ENCODE measurements at regions not wholly inside any gene's neighbourhood (a gene's known extent, or its start where the extent isn't known, plus 50 kb on each side); places are given as distances from the start of the nearest gene placed in this dataset.
A peak's percentile ranks its signal among the peaks of the same experiment; 100 is the strongest.

GRCh38 chr11:25206762-25207161 lies 709.9 kb downstream of the LUZP2 start:
- TF ChIP-seq, protein P1, sequence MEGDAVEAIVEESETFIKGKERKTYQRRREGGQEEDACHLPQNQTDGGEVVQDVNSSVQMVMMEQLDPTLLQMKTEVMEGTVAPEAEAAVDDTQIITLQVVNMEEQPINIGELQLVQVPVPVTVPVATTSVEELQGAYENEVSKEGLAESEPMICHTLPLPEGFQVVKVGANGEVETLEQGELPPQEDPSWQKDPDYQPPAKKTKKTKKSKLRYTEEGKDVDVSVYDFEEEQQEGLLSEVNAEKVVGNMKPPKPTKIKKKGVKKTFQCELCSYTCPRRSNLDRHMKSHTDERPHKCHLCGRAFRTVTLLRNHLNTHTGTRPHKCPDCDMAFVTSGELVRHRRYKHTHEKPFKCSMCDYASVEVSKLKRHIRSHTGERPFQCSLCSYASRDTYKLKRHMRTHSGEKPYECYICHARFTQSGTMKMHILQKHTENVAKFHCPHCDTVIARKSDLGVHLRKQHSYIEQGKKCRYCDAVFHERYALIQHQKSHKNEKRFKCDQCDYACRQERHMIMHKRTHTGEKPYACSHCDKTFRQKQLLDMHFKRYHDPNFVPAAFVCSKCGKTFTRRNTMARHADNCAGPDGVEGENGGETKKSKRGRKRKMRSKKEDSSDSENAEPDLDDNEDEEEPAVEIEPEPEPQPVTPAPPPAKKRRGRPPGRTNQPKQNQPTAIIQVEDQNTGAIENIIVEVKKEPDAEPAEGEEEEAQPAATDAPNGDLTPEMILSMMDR (IDR thresholded peaks at IDR 0.05; ENCODE audit: low read depth, low read length), result no peak
- H3K4me3 ChIP-seq (ENCODE audit: low read depth, low read length), result no peak overlapping the region
- DNase-seq (ENCODE audit: low read depth, low spot score), result no peak
- in situ Hi-C loops (cut with HindIII; ENCODE audit: low sequenced_read_pairs), result no loop called here

- TF ChIP-seq, protein P1 (IDR thresholded peaks at IDR 0.05; ENCODE audit: low read depth, low read length), result no peak
- in situ Hi-C loops (cut with HindIII; ENCODE audit: low sequenced_read_pairs), result no loop called here
- peak; percentile 0 for DNase-seq (ENCODE audit: low read depth, low spot score)
Measured at GRCh38 chr11:25211635-25212254, 714.9 kb downstream of the LUZP2 start.

DNA sequence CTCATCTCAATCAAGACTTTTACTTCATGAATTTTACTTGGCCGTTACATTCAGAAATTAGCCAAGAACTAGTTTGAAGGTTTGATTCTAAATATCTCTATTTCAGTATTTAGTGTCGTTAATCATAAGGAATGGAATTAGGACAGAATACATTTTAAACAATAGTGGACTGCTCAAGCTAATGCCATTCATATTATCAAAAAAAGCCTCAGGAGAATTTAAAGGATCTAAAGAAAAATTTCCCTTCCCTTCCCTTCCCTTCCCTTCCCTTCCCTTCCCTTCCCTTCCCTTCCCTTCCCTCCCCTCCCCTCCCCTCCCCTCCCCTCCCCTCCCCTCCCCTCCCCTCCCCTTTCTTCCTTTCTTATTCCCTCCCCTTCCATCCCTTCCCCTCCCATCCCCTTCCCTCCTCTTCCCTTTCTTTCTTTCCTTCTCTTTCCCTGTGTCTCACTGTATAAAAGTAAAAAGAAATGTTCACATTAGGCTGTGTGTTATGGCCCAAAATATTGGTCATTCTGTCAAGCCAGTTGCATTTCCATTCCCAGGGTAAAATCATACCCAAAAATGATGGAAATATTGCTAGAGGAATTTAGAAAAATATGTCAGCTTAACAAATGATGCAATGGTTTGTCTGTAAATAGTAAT lies 717.8 kb downstream of the LUZP2 start:
- TF ChIP-seq, protein P1 (IDR thresholded peaks at IDR 0.05; ENCODE audit: low read depth, low read length), result no peak
- no peak overlapping the region for H3K4me3 ChIP-seq (ENCODE audit: low read depth, low read length)
- no peak for DNase-seq (ENCODE audit: low read depth, low spot score)
- in situ Hi-C loops (cut with HindIII; ENCODE audit: low sequenced_read_pairs), result no loop called here

More at GRCh38 chr11:25211635-25212254, 714.9 kb downstream of the LUZP2 start:
- H3K4me3 ChIP-seq (ENCODE audit: low read depth, low read length), result no peak overlapping the region

GRCh38 chr11:25218036-25218435 lies 721.2 kb downstream of the LUZP2 start:
- TF ChIP-seq, protein P1 (IDR thresholded peaks at IDR 0.05; ENCODE audit: low read depth, low read length), result no peak
- no peak for DNase-seq (ENCODE audit: low read depth, low spot score)
- no peak overlapping the region for H3K4me3 ChIP-seq (ENCODE audit: low read depth, low read length)
- in situ Hi-C loops (cut with HindIII; ENCODE audit: low sequenced_read_pairs), result no loop called here

- no peak for DNase-seq (ENCODE audit: low read depth, low spot score)
- H3K4me3 ChIP-seq (ENCODE audit: low read depth, low read length), result no peak overlapping the region
- TF ChIP-seq, protein P1 (IDR thresholded peaks at IDR 0.05; ENCODE audit: low read depth, low read length), result no peak
- in situ Hi-C loops (cut with HindIII; ENCODE audit: low sequenced_read_pairs), result no loop called here
Measured at GRCh38 chr11:25225078-25225477, 728.2 kb downstream of the LUZP2 start.

- in situ Hi-C loops (cut with HindIII; ENCODE audit: low sequenced_read_pairs), result no loop called here
- DNase-seq (ENCODE audit: low read depth, low spot score), result peak; percentile 9
- no peak overlapping the region for H3K4me3 ChIP-seq (ENCODE audit: low read depth, low read length)
- TF ChIP-seq, protein P1 (IDR thresholded peaks at IDR 0.05; ENCODE audit: low read depth, low read length), result no peak
Measured at GRCh38 chr11:25242928-25243327, 746.1 kb downstream of the LUZP2 start.

Data from astrocyte of the spinal cord (primary cell).